Common myeloid progenitor, CD34-positive (primary cell): ENCODE measurements at regions not wholly inside any gene's neighbourhood (a gene's known extent, or its start where the extent isn't known, plus 50 kb on each side); places are given as distances from the start of the nearest gene placed in this dataset.
"Not testable (repeated sequence)": the region's sequence is repeated elsewhere in the genome, so short reads cannot be mapped to it uniquely, and the experiment has no call there.

Experiments used
- CTCF ChIA-PET: fragments of 350-600 bp; sonication (Branson Sonifier 250); formaldehyde crosslinking; loops from one replicate; lab custom pipeline; 2021; ENCODE audit warnings: antibody characterized with exemption; lab: Charles Lee
- POLR2A ChIA-PET: fragments of 350-600 bp; sonication (Branson Sonifier 250); formaldehyde crosslinking; loops from one replicate; lab custom pipeline; 2021; ENCODE audit warnings: antibody characterized with exemption; lab: Charles Lee
- DNase-seq, 3 donors: peaks; one replicate each; pipeline versions ENCODE4 v3.0.0 to v3.0.0-alpha.2; 2013
- H3K27ac ChIP-seq, 2 experiments: 1 replicate in 1 of 2; 2 replicates in 1 of 2; pipeline ENCODE4 v1.7.0; 2013; ENCODE audit warnings: inconsistent platforms in 2 of 2, low read length in 2 of 2, mild to moderate bottlenecking in 2 of 2, low read depth in 1 of 2, moderate library complexity in 1 of 2; ENCODE audit not compliant: severe bottlenecking in 2 of 2, insufficient read depth in 1 of 2, poor library complexity in 1 of 2
- H3K27me3 ChIP-seq, 5 experiments: replicated peaks in 2 of 5; 1 replicate in 3 of 5; 2 replicates in 2 of 5; pipeline versions ENCODE4 v1.6.1 to v1.7.0; 2013; ENCODE audit warnings: low read length in 4 of 5, mild to moderate bottlenecking in 2 of 5, moderate library complexity in 2 of 5, inconsistent platforms in 1 of 5; ENCODE audit not compliant: insufficient read depth in 5 of 5, control insufficient read depth in 4 of 5
- H3K36me3 ChIP-seq, 4 experiments: 1 replicate in 2 of 4; 2 replicates in 2 of 4; pipeline versions ENCODE4 v1.6.1 to v1.7.0; 2013; ENCODE audit warnings: low read length in 3 of 4, control low read depth in 1 of 4, mild to moderate bottlenecking in 1 of 4; ENCODE audit not compliant: control insufficient read depth in 4 of 4, insufficient read depth in 4 of 4
- H3K4me1 ChIP-seq, 4 experiments: 1 replicate in 3 of 4; 2 replicates in 1 of 4; pipeline versions ENCODE4 v1.6.1 to v1.7.1; 2013; ENCODE audit warnings: low read length in 3 of 4, mild to moderate bottlenecking in 3 of 4, control low read depth in 1 of 4, inconsistent platforms in 1 of 4, moderate library complexity in 1 of 4; ENCODE audit not compliant: control insufficient read depth in 4 of 4, insufficient read depth in 4 of 4; ENCODE audit errors: control extremely low read depth in 1 of 4
- H3K4me3 ChIP-seq, 7 experiments: 1 replicate in 4 of 7; 2 replicates in 3 of 7; pipeline versions ENCODE4 v1.5.1 to v1.7.0; 2013; ENCODE audit warnings: mild to moderate bottlenecking in 7 of 7, low read length in 6 of 7, moderate library complexity in 6 of 7, inconsistent platforms in 2 of 7, low read depth in 2 of 7, control low read depth in 1 of 7; ENCODE audit not compliant: insufficient read depth in 4 of 7, control insufficient read depth in 1 of 7; ENCODE audit errors: extremely low read depth in 1 of 7
- H3K9me3 ChIP-seq, 5 experiments: 1 replicate in 4 of 5; 2 replicates in 1 of 5; pipeline versions ENCODE4 v1.6.1 to v1.7.1; 2013; ENCODE audit warnings: low read length in 4 of 5, mild to moderate bottlenecking in 2 of 5, inconsistent platforms in 1 of 5, low read depth in 1 of 5, moderate library complexity in 1 of 5; ENCODE audit not compliant: control insufficient read depth in 4 of 5, insufficient read depth in 2 of 5; ENCODE audit errors: control extremely low read depth in 1 of 5
- whole genome bisulfite sequencing: methylation state at CpG from one replicate; pipeline ENCODE4 v1.1.5; 2013; ENCODE audit not compliant: insufficient coverage; 5-methylcytosine and 5-hydroxymethylcytosine counted together

GRCh38 chr17:21508211-21508610 is 132.1 kb downstream of the KCNJ12 start:
- WGBS: no CpG with 5 or more reads among the region's 2 CpGs
- CTCF ChIA-PET: interaction anchor here (2.6 kb wide), 1 partner anchor 54 kb away, joined by 7 read pairs; no protein-coding TSS in a partner anchor

DNA sequence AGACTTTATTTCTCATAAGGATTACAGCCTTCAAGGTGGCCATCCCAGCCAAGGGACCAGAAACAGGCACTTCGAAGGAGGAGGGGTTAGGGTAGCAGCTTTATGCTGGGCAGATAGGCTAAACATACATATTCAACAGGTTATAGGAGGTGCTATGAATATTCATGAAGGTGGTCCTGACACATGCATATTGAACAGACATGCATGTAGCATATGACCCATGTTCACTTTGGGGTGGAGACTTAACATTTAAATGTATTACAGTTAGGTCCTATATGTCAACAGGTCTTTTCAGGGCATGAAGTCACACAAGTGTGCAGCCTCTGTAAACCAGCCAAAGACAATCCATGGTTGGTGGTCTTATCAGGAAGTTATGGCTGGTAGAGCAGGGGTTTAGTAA is 133.2 kb downstream of the KCNJ12 start:
- H3K4me3 ChIP-seq, H3K9me3 ChIP-seq, DNase-seq, H3K36me3 ChIP-seq, H3K27ac ChIP-seq, POLR2A ChIA-PET: not testable (repeated sequence)
- Histone ChIP-seq H3K4me1 (peaks cover 0 to 31% (median 13%) of the 10 kb centered on the region in 4 experiments), H3K27me3 (peaks cover 0 to 12% (median 0%) of the 10 kb centered on the region in 5 experiments)
- no CpG with 5 or more reads among the region's 1 CpG for WGBS
- CTCF ChIA-PET: interaction anchor here (1.5 to 2.6 kb wide), 3 partner anchors 46 to 55 kb away, joined by 4 to 7 read pairs (median 5); no protein-coding TSS in a partner anchor

More at GRCh38 chr17:21508211-21508610, 132.1 kb downstream of the KCNJ12 start:
- peak overlapping the region in 1 of 2 experiments; percentile 14 for H3K27ac ChIP-seq
- no peaks in the 10 kb centered on the region for H3K36me3 ChIP-seq
- no peaks in the 10 kb centered on the region for H3K9me3 ChIP-seq
- POLR2A ChIA-PET: no interaction called here
- peaks cover 0 to 31% (median 13%) of the 10 kb centered on the region in 4 experiments for H3K4me1 ChIP-seq
- DNase-seq: peak; percentile 19 to 72 (median 51)
- H3K27me3 ChIP-seq: peaks cover 0 to 12% (median 0%) of the 10 kb centered on the region in 5 experiments
- peak overlapping the region in 1 of 7 experiments; percentile 48 for H3K4me3 ChIP-seq

DNA sequence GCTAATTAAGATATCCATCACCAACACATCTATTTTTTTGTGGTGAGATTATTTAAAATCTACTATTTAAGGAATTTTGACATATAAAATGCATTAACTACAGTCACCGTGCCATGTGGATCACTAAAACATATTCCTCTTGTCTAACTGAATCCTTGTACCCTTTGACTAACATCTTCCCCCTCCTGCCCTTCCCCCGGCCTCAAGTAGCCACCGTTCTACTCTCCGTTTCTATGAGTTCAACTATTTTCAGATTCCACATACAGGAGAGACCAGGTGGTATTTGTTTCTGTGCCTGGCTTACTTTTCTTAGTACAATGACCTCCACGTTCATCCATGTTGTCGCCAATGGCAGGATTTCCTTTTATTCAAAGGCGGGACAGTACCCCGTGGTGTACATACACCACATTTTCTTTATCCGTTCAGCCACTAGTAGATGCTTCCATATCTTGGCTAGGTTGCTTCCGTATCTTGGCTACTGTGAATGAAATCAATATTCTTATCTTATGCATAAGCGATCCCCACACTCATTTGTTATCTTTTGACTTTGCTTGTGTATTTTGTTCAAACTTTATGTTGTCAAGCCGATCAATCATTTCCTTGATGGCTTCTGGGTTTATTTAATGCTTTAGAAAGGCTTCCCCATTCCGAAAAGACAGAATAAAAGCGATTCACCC is 134.7 kb downstream of the KCNJ12 start:
- Histone ChIP-seq H3K27ac (no peak overlapping the region), H3K36me3 (no peaks in the 10 kb centered on the region), H3K4me1 (peaks cover 0 to 31% (median 13%) of the 10 kb centered on the region in 4 experiments), H3K9me3 (no peaks in the 10 kb centered on the region), H3K27me3 (peaks cover 0 to 12% (median 0%) of the 10 kb centered on the region in 5 experiments), H3K4me3 (peak overlapping the region; percentile 20 to 82 (median 57))
- POLR2A ChIA-PET: interaction anchor here (1.1 kb wide), 1 partner anchor 54 kb away, joined by 5 read pairs; no protein-coding TSS in a partner anchor
- 21% methylated on average over 8 of the region's 14 CpGs for whole genome bisulfite sequencing
- CTCF ChIA-PET: interaction anchor here (0.6 to 7.1 kb wide), 12 partner anchors 30 to 382 kb away, joined by 3 to 84 read pairs (median 5); no protein-coding TSS in a partner anchor
- peak; percentile 39 to 65 (median 48) for DNase-seq

DNA sequence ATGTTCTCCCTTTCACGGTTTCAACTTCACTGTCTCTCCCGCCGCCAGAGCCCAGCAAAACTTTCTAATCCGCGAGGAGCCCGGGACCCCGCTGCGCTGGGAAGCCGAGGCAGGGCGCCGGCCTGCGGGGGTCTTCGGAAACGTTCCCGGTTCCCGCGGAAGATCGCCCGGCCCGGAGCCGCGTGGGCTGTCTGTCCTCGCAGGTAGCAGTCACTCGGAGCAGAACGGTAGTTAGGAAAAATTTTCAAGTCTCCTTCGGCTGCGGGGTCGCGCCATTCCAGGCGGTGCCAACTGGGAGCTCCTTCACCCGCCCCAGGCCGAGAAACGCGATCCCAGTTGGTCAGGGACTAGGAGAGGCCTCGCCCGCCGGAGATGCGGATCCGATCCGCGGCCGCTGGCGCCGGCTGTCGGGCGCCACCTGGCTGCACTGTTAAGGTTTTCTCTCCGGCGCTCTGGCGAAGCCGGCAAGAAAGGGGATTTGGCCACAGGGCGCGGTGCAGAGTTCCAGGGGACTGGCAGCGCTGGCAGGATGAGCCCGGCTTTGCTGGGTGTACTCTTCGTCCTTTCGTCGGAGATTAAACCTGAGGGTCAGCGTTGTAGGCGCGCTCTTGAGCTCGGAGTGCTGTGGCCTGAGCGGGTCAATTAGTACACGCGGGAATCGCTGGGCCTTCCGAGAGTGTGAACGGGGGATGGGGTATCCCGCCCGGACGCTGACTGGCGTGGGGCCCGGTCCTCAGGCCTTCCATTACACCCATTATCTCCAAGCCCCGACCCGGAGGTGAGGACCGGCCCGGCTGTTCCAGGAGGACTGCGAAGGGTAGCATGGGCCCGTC is 135.4 kb downstream of the KCNJ12 start:
- Histone ChIP-seq H3K27me3 (peaks cover 0 to 12% (median 0%) of the 10 kb centered on the region in 5 experiments), H3K36me3 (no peaks in the 10 kb centered on the region), H3K4me3 (peak overlapping the region; percentile 20 to 82 (median 57)), H3K9me3 (no peaks in the 10 kb centered on the region), H3K27ac (no peak overlapping the region), H3K4me1 (peaks cover 0 to 31% (median 13%) of the 10 kb centered on the region in 4 experiments)
- ChIA-PET POLR2A (interaction anchor here (1.1 kb wide), 1 partner anchor 55 kb away, joined by 5 read pairs; no protein-coding TSS in a partner anchor), CTCF (interaction anchor here (0.6 to 7.1 kb wide), 14 partner anchors 10 to 383 kb away, joined by 3 to 84 read pairs (median 4); no protein-coding TSS in a partner anchor)
- peak; percentile 61 to 76 (median 68) for DNase-seq
- WGBS: 8% methylated on average over 72 of the region's 78 CpGs

- no peaks in the 10 kb centered on the region for H3K9me3 ChIP-seq
- POLR2A ChIA-PET: no interaction called here
- H3K27ac ChIP-seq: no peak overlapping the region
- WGBS: 56% methylated on average over 13 of the region's 18 CpGs
- peak overlapping the region in 1 of 7 experiments; percentile 11 for H3K4me3 ChIP-seq
- no peaks in the 10 kb centered on the region for H3K36me3 ChIP-seq
- CTCF ChIA-PET: interaction anchor here (0.7 to 7.1 kb wide), 18 partner anchors 11 to 384 kb away, joined by 3 to 84 read pairs (median 6); no protein-coding TSS in a partner anchor
- peaks cover 0 to 12% (median 0%) of the 10 kb centered on the region in 5 experiments for H3K27me3 ChIP-seq
- peaks cover 0 to 32% (median 11%) of the 10 kb centered on the region in 4 experiments for H3K4me1 ChIP-seq
- no peak for DNase-seq
Measured at GRCh38 chr17:21512307-21513011, 136.3 kb downstream of the KCNJ12 start.

DNA sequence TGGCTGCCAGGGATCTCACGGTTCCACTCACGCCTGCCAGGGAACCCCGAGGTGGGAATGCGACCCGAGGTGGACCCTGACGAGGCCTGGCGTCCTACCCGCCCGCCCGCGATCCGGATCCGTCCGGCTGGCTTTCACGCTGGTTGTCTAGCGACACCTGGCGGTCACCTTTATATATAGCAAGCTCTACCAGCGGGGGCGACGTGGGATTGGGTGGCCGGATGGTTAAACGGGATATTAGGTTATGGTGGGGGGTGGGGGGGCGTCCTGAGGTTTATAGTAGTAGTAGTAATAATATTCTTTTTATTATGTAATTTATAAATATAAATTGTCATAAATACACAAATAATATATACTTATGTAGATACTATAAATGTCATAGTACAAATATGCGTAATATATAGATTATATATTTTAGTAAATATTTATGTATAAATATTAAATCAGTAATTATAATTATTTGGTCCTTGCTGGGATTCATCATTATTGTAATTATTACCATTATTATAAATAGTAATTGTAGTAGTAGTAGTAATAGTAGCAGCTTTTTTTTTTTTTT is 136.9 kb downstream of the KCNJ12 start:
- Histone ChIP-seq H3K4me3 (peak overlapping the region in 1 of 7 experiments; percentile 11), H3K9me3 (no peaks in the 10 kb centered on the region), H3K27ac (no peak overlapping the region), H3K4me1 (peaks cover 0 to 35% (median 12%) of the 10 kb centered on the region in 4 experiments), H3K36me3 (no peaks in the 10 kb centered on the region), H3K27me3 (peaks cover 0 to 14% (median 2%) of the 10 kb centered on the region in 5 experiments)
- ChIA-PET CTCF (interaction anchor here (0.7 to 7.1 kb wide), 14 partner anchors 10 to 391 kb away, joined by 3 to 84 read pairs (median 6); no protein-coding TSS in a partner anchor), POLR2A (interaction anchor here (0.5 kb wide), 1 partner anchor 11 kb away, joined by 3 read pairs; no protein-coding TSS in a partner anchor)
- DNase-seq: peak; percentile 76 to 83 (median 79)
- WGBS: 1% methylated on average over 16 of the region's 24 CpGs
